ENCODE measurements at regions not wholly inside any gene's neighbourhood (a gene's known extent, or its start where the extent isn't known, plus 50 kb on each side); places are given as distances from the start of the nearest gene placed in this dataset.

GRCh38 chr22:48691431-48691851 lies 1136.2 kb downstream of the BRD1 start:
- DNase-seq: no peak

GRCh38 chr22:48690583-48691317 lies 1136.9 kb downstream of the BRD1 start:
- no peak for DNase-seq

- DNase-seq: no peak
These were observed 1138.5 kb downstream of the BRD1 start for GRCh38 chr22:48689206-48689605.

- no peak for DNase-seq
These were observed 1139.3 kb downstream of the BRD1 start for GRCh38 chr22:48688366-48688765.

GRCh38 chr22:48687606-48688005 lies 1140.1 kb downstream of the BRD1 start:
- DNase-seq: no peak

- no peak for DNase-seq
These were observed 1140.9 kb downstream of the BRD1 start for GRCh38 chr22:48686694-48687302.

GRCh38 chr22:48685767-48686166 lies 1141.9 kb downstream of the BRD1 start:
- DNase-seq: no peak

GRCh38 chr22:48683640-48684039 lies 1144.0 kb downstream of the BRD1 start:
- DNase-seq: no peak

GRCh38 chr22:48682504-48682903 lies 1145.2 kb downstream of the BRD1 start:
- no peak for DNase-seq

GRCh38 chr22:48680601-48681000 lies 1147.1 kb downstream of the BRD1 start:
- no peak for DNase-seq

- no peak for DNase-seq
These were observed 1147.8 kb downstream of the BRD1 start for GRCh38 chr22:48679656-48680555.

GRCh38 chr22:48678171-48679135 lies 1149.2 kb downstream of the BRD1 start:
- no peak for DNase-seq

- no peak for DNase-seq
These were observed 1150.1 kb downstream of the BRD1 start for GRCh38 chr22:48677621-48678020.

- DNase-seq: no peak
These were observed 1150.5 kb downstream of the BRD1 start for GRCh38 chr22:48677168-48677520.

- no peak for DNase-seq
These were observed 1151.2 kb downstream of the BRD1 start for GRCh38 chr22:48676266-48677167.

GRCh38 chr22:48675830-48676145 lies 1151.9 kb downstream of the BRD1 start:
- no peak for DNase-seq

- DNase-seq: no peak
These were observed 1152.4 kb downstream of the BRD1 start for GRCh38 chr22:48675141-48675829.

- DNase-seq: no peak
These were observed 1153.7 kb downstream of the BRD1 start for GRCh38 chr22:48673806-48674500.

GRCh38 chr22:48672387-48672786 lies 1155.3 kb downstream of the BRD1 start:
- no peak for DNase-seq

- no peak for DNase-seq
These were observed 1156.9 kb downstream of the BRD1 start for GRCh38 chr22:48670731-48671130.

Measured in femur (tissue), 1 donor.